Astrocyte of the spinal cord (primary cell): ENCODE measurements at regions not wholly inside any gene's neighbourhood (a gene's known extent, or its start where the extent isn't known, plus 50 kb on each side); places are given as distances from the start of the nearest gene placed in this dataset.

ENCODE experiments used
- DNase-seq: peaks from one replicate; pipeline ENCODE4 v3.0.0; 2011; ENCODE audit warnings: low read depth, low spot score
- H3K4me3 ChIP-seq: 2 replicates; pipeline ENCODE4 v1.5.1; 2011; ENCODE audit warnings: low read depth, mild to moderate bottlenecking, low read length, moderate library complexity
- in situ Hi-C: cut with HindIII; loops from 2 replicates; pipeline ENCODE4 v1.10.0; 2017; ENCODE audit warnings: low sequenced_read_pairs
- TF ChIP-seq, protein P1 (sequence below): IDR thresholded peaks from 2 replicates; pipeline ENCODE4 v1.5.1; 2012; ENCODE audit warnings: low read depth, mild to moderate bottlenecking, low read length, inconsistent platforms

DNA sequence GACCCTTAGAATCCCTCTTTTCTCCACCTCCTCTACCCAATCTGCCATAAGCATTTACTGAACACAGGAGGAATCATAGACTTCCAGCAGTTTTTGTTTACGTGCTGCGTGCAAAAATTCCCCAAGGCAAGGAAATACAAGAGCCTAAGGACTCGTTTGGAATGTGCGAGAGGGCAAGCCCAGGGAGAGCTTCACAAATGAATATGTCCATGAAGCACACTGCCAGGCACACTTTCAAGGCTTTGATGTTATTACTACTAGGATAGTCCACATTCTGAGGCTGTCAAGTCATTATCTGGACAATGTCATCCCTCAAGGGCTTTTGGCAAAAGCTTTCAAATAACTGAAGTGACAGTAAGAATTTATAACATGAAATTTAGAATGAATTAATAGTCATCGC is 214.7 kb upstream of the TBX20 start:
- DNase-seq: no peak
- no peak overlapping the region for H3K4me3 ChIP-seq
- in situ Hi-C loops: no loop called here
- TF ChIP-seq, protein P1, sequence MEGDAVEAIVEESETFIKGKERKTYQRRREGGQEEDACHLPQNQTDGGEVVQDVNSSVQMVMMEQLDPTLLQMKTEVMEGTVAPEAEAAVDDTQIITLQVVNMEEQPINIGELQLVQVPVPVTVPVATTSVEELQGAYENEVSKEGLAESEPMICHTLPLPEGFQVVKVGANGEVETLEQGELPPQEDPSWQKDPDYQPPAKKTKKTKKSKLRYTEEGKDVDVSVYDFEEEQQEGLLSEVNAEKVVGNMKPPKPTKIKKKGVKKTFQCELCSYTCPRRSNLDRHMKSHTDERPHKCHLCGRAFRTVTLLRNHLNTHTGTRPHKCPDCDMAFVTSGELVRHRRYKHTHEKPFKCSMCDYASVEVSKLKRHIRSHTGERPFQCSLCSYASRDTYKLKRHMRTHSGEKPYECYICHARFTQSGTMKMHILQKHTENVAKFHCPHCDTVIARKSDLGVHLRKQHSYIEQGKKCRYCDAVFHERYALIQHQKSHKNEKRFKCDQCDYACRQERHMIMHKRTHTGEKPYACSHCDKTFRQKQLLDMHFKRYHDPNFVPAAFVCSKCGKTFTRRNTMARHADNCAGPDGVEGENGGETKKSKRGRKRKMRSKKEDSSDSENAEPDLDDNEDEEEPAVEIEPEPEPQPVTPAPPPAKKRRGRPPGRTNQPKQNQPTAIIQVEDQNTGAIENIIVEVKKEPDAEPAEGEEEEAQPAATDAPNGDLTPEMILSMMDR: no peak

- H3K4me3 ChIP-seq: no peak overlapping the region
- TF ChIP-seq, protein P1: no peak
- in situ Hi-C loops: no loop called here
- DNase-seq: no peak
Measured at GRCh38 chr7:35467456-35467978, 213.6 kb upstream of the TBX20 start.

DNA sequence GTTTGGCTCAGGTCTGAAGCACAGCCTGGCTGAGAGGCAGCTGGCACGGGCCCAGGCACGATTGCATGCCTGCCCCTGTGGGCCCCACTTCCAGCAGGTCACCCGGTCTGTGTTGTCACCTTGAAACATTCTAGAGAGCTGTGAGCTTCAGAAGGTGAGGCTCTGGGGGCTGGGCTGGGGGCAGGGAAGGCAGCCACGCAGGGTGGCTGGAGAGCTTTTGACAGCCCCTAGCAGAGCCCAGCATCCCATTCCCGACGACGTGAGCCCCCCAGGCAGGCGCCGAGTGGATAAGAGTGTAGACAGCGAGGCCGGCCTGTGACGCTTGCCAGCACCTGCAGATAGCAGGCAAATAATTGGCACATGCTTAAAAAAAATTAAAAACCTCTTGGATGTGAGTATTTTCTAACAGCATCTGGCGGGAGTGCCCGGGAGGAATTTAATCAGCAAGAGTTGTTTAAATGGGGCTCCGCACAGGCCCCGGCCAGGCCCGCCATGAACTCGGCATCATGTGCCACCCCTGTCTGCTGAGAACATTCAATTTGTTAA is 212.0 kb upstream of the TBX20 start:
- DNase-seq: no peak
- no peak overlapping the region for H3K4me3 ChIP-seq
- TF ChIP-seq, protein P1: no peak
- in situ Hi-C loops: no loop called here

GRCh38 chr7:35463751-35464150 is 209.9 kb upstream of the TBX20 start:
- no peak overlapping the region for H3K4me3 ChIP-seq
- in situ Hi-C loops: no loop called here
- no peak for DNase-seq
- TF ChIP-seq, protein P1: no peak

GRCh38 chr7:35463176-35463700 is 209.3 kb upstream of the TBX20 start:
- no peak for DNase-seq
- in situ Hi-C loops: no loop called here
- TF ChIP-seq, protein P1: no peak
- no peak overlapping the region for H3K4me3 ChIP-seq

DNA sequence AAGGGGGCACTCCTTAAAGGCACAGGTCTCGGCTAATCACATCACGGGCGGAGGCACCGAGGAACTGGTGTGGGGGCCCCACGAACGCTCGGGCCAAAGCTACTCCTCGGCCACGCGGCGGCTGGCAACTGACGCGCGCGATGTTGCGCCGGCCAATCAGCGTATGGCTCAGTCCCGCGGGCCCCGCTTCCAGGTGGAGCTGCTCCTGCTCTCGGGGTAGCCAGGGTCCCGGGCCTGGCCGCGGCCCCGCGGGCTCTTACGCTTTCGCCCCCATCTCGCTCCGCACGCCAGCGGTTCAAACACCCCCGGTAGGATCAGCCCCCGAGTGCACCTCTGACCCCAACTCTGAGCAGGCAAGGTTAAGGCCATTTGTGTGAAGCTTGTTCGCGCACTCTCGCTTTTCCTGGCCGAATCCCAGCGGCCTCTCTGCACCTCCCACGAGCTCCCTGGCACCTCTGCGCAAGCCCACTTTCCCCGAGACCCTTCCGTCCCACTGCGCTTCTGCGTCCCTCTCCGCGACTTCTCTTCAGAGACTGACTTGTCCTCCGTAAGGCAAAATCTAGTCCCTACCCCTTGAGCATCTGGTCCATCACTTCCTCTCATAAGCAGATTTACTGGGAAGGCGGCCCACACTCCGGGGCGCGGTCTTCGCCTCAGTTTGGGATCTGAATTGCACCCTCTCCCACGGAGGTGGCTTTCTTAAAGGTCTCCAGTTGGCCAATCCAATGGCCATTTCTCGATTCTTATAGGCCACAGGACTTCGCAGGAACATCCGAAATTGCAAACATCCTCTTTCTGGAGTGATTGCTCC is 200.9 kb upstream of the TBX20 start:
- H3K4me3 ChIP-seq: no peak overlapping the region
- no peak for DNase-seq
- TF ChIP-seq, protein P1: no peak
- in situ Hi-C loops: no loop called here
